AG04450 (cell line): ENCODE measurements at regions not wholly inside any gene's neighbourhood (a gene's known extent, or its start where the extent isn't known, plus 50 kb on each side); places are given as distances from the start of the nearest gene placed in this dataset.

Experiments
- CTCF ChIA-PET: fragments of 300-600, 350-600 bp; formaldehyde crosslinking; extraction: SDS; loops from one replicate; lab custom pipeline; 2022; ENCODE audit warnings: antibody characterized with exemption, inconsistent platforms; lab: Charles Lee
- POLR2A ChIA-PET: fragments of 350-600 bp; formaldehyde crosslinking; extraction: SDS; loops from one replicate; lab custom pipeline; 2021; ENCODE audit warnings: antibody characterized with exemption, inconsistent platforms; lab: Yijun Ruan, JAX
- DNase-seq: peaks from one replicate; pipeline ENCODE4 v3.0.0-alpha.2; 2011; ENCODE audit warnings: low read depth, low spot score
- H3K27ac ChIP-seq: one replicate; pipeline ENCODE4 v1.5.1; 2012; ENCODE audit warnings: low read depth, low read length, control low read depth
- H3K27me3 ChIP-seq: one replicate; pipeline ENCODE4 v1.6.0; 2012; ENCODE audit warnings: low read length; ENCODE audit not compliant: control insufficient read depth, insufficient read depth
- H3K4me3 ChIP-seq: 2 replicates; pipeline ENCODE4 v1.5.1; 2011; ENCODE audit warnings: mild to moderate bottlenecking, low read depth, low read length, control low read depth
- H3K9me3 ChIP-seq: 2 replicates; pipeline ENCODE4 v1.5.1; 2012; ENCODE audit warnings: low read length; ENCODE audit not compliant: control insufficient read depth, insufficient read depth
- CTCF ChIP-seq: IDR thresholded peaks from 2 replicates; pipeline ENCODE4 v1.5.1; 2011; ENCODE audit warnings: low read depth, low read length, control low read depth, inconsistent platforms

- Histone ChIP-seq H3K4me3 (no peak overlapping the region), H3K27me3 (no peaks in the 10 kb centered on the region), H3K9me3 (no peaks in the 10 kb centered on the region; the same call in 1 of the 2 replicates), H3K27ac (no peak overlapping the region)
- no peak for DNase-seq
- CTCF ChIA-PET: no interaction called here
- POLR2A ChIA-PET: no interaction called here
- no peak for TF ChIP-seq CTCF
Observed at GRCh38 chr4:32864713-32865351, 2144.7 kb downstream of the PCDH7 start.

DNA sequence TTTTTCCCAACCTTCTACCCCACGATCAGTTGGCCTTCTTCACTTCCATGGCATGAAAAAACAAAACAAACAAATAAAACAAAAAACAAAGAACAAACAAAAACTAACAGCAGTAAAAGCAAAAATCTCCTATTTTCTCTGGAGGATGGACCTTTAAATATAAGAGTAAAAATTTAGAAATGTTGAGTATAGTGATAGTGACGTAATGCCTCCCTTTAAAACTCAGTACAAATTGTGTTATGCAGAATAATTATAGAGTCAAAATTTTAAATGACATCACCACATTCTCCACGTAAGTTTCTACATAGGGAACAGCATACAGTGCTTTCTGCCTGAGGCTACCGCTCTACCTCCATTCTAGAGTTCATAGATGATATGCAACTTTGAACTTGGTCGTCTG is 2156.4 kb downstream of the PCDH7 start:
- POLR2A ChIA-PET: no interaction called here
- Histone ChIP-seq H3K27me3 (no peaks in the 10 kb centered on the region), H3K9me3 (no peaks in the 10 kb centered on the region), H3K4me3 (no peak overlapping the region), H3K27ac (no peak overlapping the region)
- no peak for DNase-seq
- TF ChIP-seq CTCF: no peak
- CTCF ChIA-PET: no interaction called here

GRCh38 chr4:32879913-32880312 is 2159.7 kb downstream of the PCDH7 start:
- Histone ChIP-seq H3K27ac (no peak overlapping the region), H3K27me3 (no peaks in the 10 kb centered on the region), H3K9me3 (no peaks in the 10 kb centered on the region), H3K4me3 (no peak overlapping the region)
- CTCF ChIA-PET: no interaction called here
- DNase-seq: no peak
- TF ChIP-seq CTCF: no peak
- POLR2A ChIA-PET: no interaction called here

DNA sequence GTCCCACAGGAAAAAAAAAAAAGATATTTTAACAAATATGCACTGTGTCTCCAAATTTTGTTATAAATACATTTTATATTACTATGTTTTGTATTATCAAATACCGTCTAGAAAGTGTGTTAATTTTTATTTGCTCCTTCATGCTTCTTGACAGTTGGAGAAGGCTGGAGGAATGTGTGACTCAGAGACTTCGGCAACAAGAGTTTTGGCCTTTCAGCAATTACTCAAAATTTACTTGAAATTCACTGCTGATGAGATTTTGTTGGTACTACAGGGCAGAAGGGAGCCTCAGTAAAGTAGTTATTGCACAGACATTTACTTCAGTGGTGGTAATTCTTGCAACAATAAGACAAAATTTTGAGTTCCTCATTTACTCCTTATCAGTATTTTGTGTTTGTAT is 2164.0 kb downstream of the PCDH7 start:
- CTCF ChIA-PET: no interaction called here
- H3K9me3 ChIP-seq: no peaks in the 10 kb centered on the region
- no peaks in the 10 kb centered on the region for H3K27me3 ChIP-seq
- TF ChIP-seq CTCF: no peak
- no peak for DNase-seq
- H3K4me3 ChIP-seq: no peak overlapping the region
- no peak overlapping the region for H3K27ac ChIP-seq
- POLR2A ChIA-PET: no interaction called here

DNA sequence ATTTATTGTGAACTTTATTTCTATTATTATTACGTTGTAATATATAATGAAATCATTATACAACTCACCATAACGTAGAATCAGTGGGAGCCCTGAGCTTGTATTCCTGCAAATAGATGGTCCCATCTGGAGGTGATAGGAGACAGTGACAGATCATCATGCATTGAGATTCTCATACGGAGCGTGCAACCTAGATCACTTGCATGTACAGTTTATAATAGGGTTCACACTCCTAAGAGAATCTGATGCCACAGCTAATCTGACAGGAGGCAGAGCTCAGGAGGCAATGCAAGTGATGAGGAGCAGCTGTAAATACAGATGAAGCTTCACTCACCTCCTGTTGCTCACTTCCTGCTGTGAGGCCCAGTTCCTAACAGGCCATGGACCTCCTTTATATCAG is 2170.2 kb downstream of the PCDH7 start:
- ChIA-PET CTCF (no interaction called here), POLR2A (no interaction called here)
- no peak overlapping the region for H3K27ac ChIP-seq
- no peaks in the 10 kb centered on the region for H3K9me3 ChIP-seq
- H3K4me3 ChIP-seq: no peak overlapping the region
- H3K27me3 ChIP-seq: no peaks in the 10 kb centered on the region
- TF ChIP-seq CTCF: no peak
- no peak for DNase-seq
